MCF 10A (cell line): ENCODE measurements at regions not wholly inside any gene's neighbourhood (a gene's known extent, or its start where the extent isn't known, plus 50 kb on each side); places are given as distances from the start of the nearest gene placed in this dataset.
"Not testable (repeated sequence)": the region's sequence is repeated elsewhere in the genome, so short reads cannot be mapped to it uniquely, and the experiment has no call there.

ENCODE experiments used
- BruUV-seq: library from RNA; stranded (reverse); fragments of 400-500 nt; replicated peaks from 2 replicates; lab custom pipeline; 2021; lab: Mats Ljungman, UMichigan
- CTCF ChIA-PET: fragments of 300-600 bp; sonication (Branson Sonifier 250); formaldehyde crosslinking; extraction: SDS; loops from one replicate; lab custom pipeline; 2021; ENCODE audit warnings: antibody characterized with exemption, inconsistent platforms; lab: Yijun Ruan, JAX
- POLR2A ChIA-PET: fragments of 300-600, 350-650 bp; sonication (Branson Sonifier 250); formaldehyde crosslinking; extraction: SDS; loops from one replicate; lab custom pipeline; 2020; ENCODE audit warnings: antibody characterized with exemption, inconsistent platforms; lab: Yijun Ruan, JAX
- DNase-seq: peaks from one replicate; pipeline ENCODE4 v3.0.0-alpha.2; 2018; ENCODE audit not compliant: unreplicated experiment
- H3K27ac Mint-ChIP-seq: one replicate; pipeline ENCODE4 v1.8.0; 2022; ENCODE audit warnings: mild to moderate bottlenecking, low read depth, mixed read lengths; ENCODE audit not compliant: unreplicated experiment
- H3K27me3 Mint-ChIP-seq: one replicate; pipeline ENCODE4 v1.8.0; 2022; ENCODE audit warnings: mixed read lengths; ENCODE audit not compliant: insufficient read depth, unreplicated experiment
- H3K36me3 Mint-ChIP-seq: one replicate; pipeline ENCODE4 v1.8.0; 2022; ENCODE audit warnings: mild to moderate bottlenecking, moderate library complexity, mixed read lengths; ENCODE audit not compliant: insufficient read depth, unreplicated experiment
- H3K4me1 Mint-ChIP-seq: one replicate; pipeline ENCODE4 v1.8.0; 2022; ENCODE audit warnings: mixed read lengths; ENCODE audit not compliant: insufficient read depth, unreplicated experiment
- H3K4me3 Mint-ChIP-seq: one replicate; pipeline ENCODE4 v1.8.0; 2022; ENCODE audit warnings: mild to moderate bottlenecking, moderate library complexity, mixed read lengths; ENCODE audit not compliant: unreplicated experiment
- H3K9me3 Mint-ChIP-seq: one replicate; pipeline ENCODE4 v1.8.0; 2022; ENCODE audit warnings: mixed read lengths; ENCODE audit not compliant: unreplicated experiment
- intact Hi-C: fragments of 100-400 bp; cut with micrococcal nuclease; formaldehyde crosslinking; loops from 2 replicates; pipeline ENCODE4 v1.14.1; 2022
- TF ChIP-seq, protein P1 (sequence below): fragments of 200-600 bp; IDR thresholded peaks from one replicate; pipeline ENCODE4 v1.8.0; 2022; ENCODE audit warnings: antibody characterized with exemption, mild to moderate bottlenecking; ENCODE audit not compliant: unreplicated experiment

- POLR2A ChIA-PET, result no interaction called here
- CTCF ChIA-PET, result interaction anchor here (0.7 kb wide), 1 partner anchor 21 kb away, joined by 3 read pairs; no protein-coding TSS in a partner anchor
- Mint-ChIP-seq H3K4me1 (peaks cover 13% of the 10 kb centered on the region), H3K36me3 (no peaks in the 10 kb centered on the region), H3K27ac (no peak overlapping the region), H3K4me3 (no peak overlapping the region), H3K27me3 (no peaks in the 10 kb centered on the region), H3K9me3 (no peaks in the 10 kb centered on the region)
- intact Hi-C loops, result no loop called here
- DNase-seq, result no peak
- BruUV-seq, result no TSS peak
- TF ChIP-seq, protein P1, sequence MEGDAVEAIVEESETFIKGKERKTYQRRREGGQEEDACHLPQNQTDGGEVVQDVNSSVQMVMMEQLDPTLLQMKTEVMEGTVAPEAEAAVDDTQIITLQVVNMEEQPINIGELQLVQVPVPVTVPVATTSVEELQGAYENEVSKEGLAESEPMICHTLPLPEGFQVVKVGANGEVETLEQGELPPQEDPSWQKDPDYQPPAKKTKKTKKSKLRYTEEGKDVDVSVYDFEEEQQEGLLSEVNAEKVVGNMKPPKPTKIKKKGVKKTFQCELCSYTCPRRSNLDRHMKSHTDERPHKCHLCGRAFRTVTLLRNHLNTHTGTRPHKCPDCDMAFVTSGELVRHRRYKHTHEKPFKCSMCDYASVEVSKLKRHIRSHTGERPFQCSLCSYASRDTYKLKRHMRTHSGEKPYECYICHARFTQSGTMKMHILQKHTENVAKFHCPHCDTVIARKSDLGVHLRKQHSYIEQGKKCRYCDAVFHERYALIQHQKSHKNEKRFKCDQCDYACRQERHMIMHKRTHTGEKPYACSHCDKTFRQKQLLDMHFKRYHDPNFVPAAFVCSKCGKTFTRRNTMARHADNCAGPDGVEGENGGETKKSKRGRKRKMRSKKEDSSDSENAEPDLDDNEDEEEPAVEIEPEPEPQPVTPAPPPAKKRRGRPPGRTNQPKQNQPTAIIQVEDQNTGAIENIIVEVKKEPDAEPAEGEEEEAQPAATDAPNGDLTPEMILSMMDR, result no peak
These were observed 157.5 kb downstream of the TTC8 start for GRCh38 chr14:88981948-88982347.

DNA sequence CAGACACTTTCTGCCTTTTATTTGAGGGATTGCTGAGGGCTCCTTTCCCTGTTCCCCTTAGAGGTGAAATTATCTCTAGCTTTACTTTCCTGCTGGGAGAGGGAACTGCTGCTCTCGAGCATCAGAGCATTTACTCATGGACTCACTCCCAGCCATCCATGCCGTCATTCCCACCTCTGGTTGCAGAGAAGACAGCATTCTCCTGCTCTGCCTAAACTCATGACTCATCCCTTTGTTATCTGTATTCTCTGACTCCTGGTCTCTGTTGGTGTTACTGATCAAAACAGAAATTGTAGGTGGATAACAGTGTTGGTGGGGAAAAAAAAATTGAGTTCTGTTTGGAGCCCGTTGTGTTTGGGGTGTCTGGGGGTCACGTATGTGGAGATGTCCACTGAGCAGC lies 159.3 kb downstream of the TTC8 start:
- H3K4me1 Mint-ChIP-seq, result peaks cover 13% of the 10 kb centered on the region
- TF ChIP-seq, protein P1, result no peak
- CTCF ChIA-PET, result interaction anchor here (0.7 to 1.2 kb wide), 2 partner anchors 15 to 45 kb away, joined by 3 read pairs; no protein-coding TSS in a partner anchor
- POLR2A ChIA-PET, result interaction anchor here (0.6 to 0.9 kb wide), 3 partner anchors 8 to 26 kb away, joined by 3 read pairs; no protein-coding TSS in a partner anchor
- no peaks in the 10 kb centered on the region for H3K9me3 Mint-ChIP-seq
- H3K27me3 Mint-ChIP-seq, result no peaks in the 10 kb centered on the region
- H3K27ac Mint-ChIP-seq, result no peak overlapping the region
- no TSS peak for BruUV-seq
- H3K36me3 Mint-ChIP-seq, result no peaks in the 10 kb centered on the region
- H3K4me3 Mint-ChIP-seq, result no peak overlapping the region
- intact Hi-C loops, result no loop called here
- peak; percentile 74 for DNase-seq

DNA sequence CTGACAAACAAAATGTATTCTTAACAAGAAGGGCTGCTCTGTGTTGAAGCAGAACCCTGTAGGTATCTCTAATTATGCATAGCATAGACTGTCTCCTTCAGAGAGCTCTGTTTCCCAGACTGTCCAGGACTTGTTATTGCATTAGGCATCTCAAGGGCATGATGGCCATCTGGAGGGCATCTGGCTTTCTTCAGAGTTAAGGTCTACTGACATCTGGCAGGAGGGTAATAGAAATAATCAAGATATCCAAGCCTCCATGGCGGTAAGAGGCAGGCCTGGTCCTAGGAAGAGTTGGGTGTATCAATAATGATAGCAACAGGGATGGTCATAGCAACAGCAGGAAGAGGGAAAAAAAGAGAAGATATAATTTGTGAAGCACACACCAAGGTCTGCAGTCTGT lies 161.2 kb downstream of the TTC8 start:
- TF ChIP-seq, protein P1, result no peak
- intact Hi-C loops, result no loop called here
- ChIA-PET CTCF (interaction anchor here (1.0 kb wide), 1 partner anchor 55 kb away, joined by 3 read pairs; no protein-coding TSS in a partner anchor), POLR2A (no interaction called here)
- Mint-ChIP-seq H3K27ac (no peak overlapping the region), H3K9me3 (no peaks in the 10 kb centered on the region), H3K4me3 (no peak overlapping the region), H3K36me3 (no peaks in the 10 kb centered on the region), H3K4me1 (peaks cover 13% of the 10 kb centered on the region), H3K27me3 (no peaks in the 10 kb centered on the region)
- no peak for DNase-seq
- no TSS peak for BruUV-seq

- DNase-seq, result peak; percentile 66
- POLR2A ChIA-PET, result no interaction called here
- Mint-ChIP-seq H3K4me1 (peaks cover 13% of the 10 kb centered on the region), H3K9me3 (no peaks in the 10 kb centered on the region), H3K36me3 (no peaks in the 10 kb centered on the region), H3K4me3 (no peak overlapping the region), H3K27ac (no peak overlapping the region), H3K27me3 (no peaks in the 10 kb centered on the region)
- TF ChIP-seq, protein P1, result no peak
- intact Hi-C loops, result no loop called here
- BruUV-seq, result no TSS peak
- CTCF ChIA-PET, result interaction anchor here (0.6 kb wide), 1 partner anchor 913 kb away, joined by 3 read pairs; no protein-coding TSS in a partner anchor
These were observed 161.8 kb downstream of the TTC8 start for GRCh38 chr14:88986146-88986841.

DNA sequence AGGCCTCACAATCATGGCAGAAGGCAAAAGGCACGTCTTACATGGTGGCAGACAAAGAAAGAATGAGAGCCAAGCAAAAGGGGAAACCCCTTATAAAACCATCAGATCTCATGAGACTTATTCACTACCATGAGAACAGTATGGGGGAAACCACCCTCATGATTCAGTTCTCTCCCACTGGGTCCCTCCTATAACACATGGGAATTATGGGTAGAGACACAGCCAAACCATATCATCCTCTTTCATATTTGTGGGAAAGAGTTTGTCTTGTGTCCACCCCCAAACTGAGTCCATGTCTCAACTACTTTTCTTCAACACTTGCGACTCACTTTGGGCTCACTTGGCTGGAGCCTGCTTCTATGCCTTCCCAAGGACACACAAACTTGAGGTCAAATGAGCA lies 162.5 kb downstream of the TTC8 start:
- H3K27ac Mint-ChIP-seq, BruUV-seq, H3K27me3 Mint-ChIP-seq, H3K4me3 Mint-ChIP-seq, intact Hi-C loops, H3K36me3 Mint-ChIP-seq, H3K9me3 Mint-ChIP-seq, POLR2A ChIA-PET, DNase-seq: not testable (repeated sequence)
- peaks cover 13% of the 10 kb centered on the region for H3K4me1 Mint-ChIP-seq
- CTCF ChIA-PET, result interaction anchor here (0.6 to 0.9 kb wide), 2 partner anchors 118 to 913 kb away, joined by 3 to 4 read pairs; no protein-coding TSS in a partner anchor
